CD4-positive, alpha-beta memory T cell (primary cell): ENCODE measurements at regions not wholly inside any gene's neighbourhood (a gene's known extent, or its start where the extent isn't known, plus 50 kb on each side); places are given as distances from the start of the nearest gene placed in this dataset.

Source experiments
- CTCF ChIA-PET: fragments of 350-600 bp; sonication (Branson Sonifier 250); formaldehyde crosslinking; loops from one replicate; lab custom pipeline; 2021; ENCODE audit warnings: inconsistent platforms; ENCODE audit not compliant: partially characterized antibody; lab: Charles Lee
- POLR2A ChIA-PET: fragments of 350-600 bp; sonication (Branson Sonifier 250); formaldehyde crosslinking; loops from one replicate; lab custom pipeline; 2021; ENCODE audit not compliant: partially characterized antibody; lab: Charles Lee
- DNase-seq, 5 donors: peaks; one replicate each; pipeline versions ENCODE4 v3.0.0 to v3.0.0-alpha.2; 2020 to 2022; ENCODE audit warnings: mixed read lengths in 1 of 5
- H3K27ac ChIP-seq: one replicate; pipeline ENCODE4 v1.7.0; 2013; ENCODE audit warnings: low read depth, low read length
- H3K27me3 ChIP-seq: 2 replicates; pipeline ENCODE4 v1.7.0; 2013; ENCODE audit warnings: mild to moderate bottlenecking, low read length, moderate library complexity; ENCODE audit not compliant: insufficient read depth
- H3K36me3 ChIP-seq: 2 replicates; pipeline ENCODE4 v1.7.0; 2013; ENCODE audit warnings: mild to moderate bottlenecking, low read length, moderate library complexity; ENCODE audit not compliant: insufficient read depth
- H3K4me1 ChIP-seq: 2 replicates; pipeline ENCODE4 v1.7.0; 2013; ENCODE audit warnings: mild to moderate bottlenecking, low read length, moderate library complexity; ENCODE audit not compliant: insufficient read depth
- H3K4me3 ChIP-seq, 2 donors: one replicate each; pipeline ENCODE4 v1.7.0; 2013; ENCODE audit warnings: low read length in 2 of 2, mild to moderate bottlenecking in 1 of 2
- H3K9me3 ChIP-seq, 2 donors: one replicate each; pipeline ENCODE4 v1.7.0; 2013; ENCODE audit warnings: low read length in 2 of 2, control low read depth in 1 of 2; ENCODE audit not compliant: control insufficient read depth in 1 of 2
- H3K27ac Mint-ChIP-seq, 7 donors: one replicate each; pipeline ENCODE4 v1.8.0; 2020 to 2021; ENCODE audit warnings: mixed read lengths in 7 of 7, mild to moderate bottlenecking in 6 of 7, inconsistent platforms in 3 of 7, moderate library complexity in 3 of 7
- H3K27me3 Mint-ChIP-seq, 2 donors: one replicate each; pipeline ENCODE4 v1.8.0; 2020 to 2021; ENCODE audit warnings: mixed read lengths in 2 of 2
- H3K36me3 Mint-ChIP-seq, 2 donors: one replicate each; pipeline ENCODE4 v1.8.0; 2020 to 2021; ENCODE audit warnings: mixed read lengths in 2 of 2, inconsistent platforms in 1 of 2, mild to moderate bottlenecking in 1 of 2
- H3K4me1 Mint-ChIP-seq, 4 donors: one replicate each; pipeline ENCODE4 v1.8.0; 2020 to 2021; ENCODE audit warnings: mixed read lengths in 4 of 4, mild to moderate bottlenecking in 1 of 4
- H3K4me3 Mint-ChIP-seq, 8 donors: one replicate each; pipeline ENCODE4 v1.8.0; 2020 to 2021; ENCODE audit warnings: mixed read lengths in 8 of 8, mild to moderate bottlenecking in 7 of 8, moderate library complexity in 6 of 8, inconsistent platforms in 3 of 8
- H3K9me3 Mint-ChIP-seq, 8 donors: one replicate each; pipeline ENCODE4 v1.8.0; 2020 to 2021; ENCODE audit warnings: mixed read lengths in 8 of 8, mild to moderate bottlenecking in 5 of 8, inconsistent platforms in 3 of 8, moderate library complexity in 1 of 8
- intact Hi-C: fragments of 100-400 bp; cut with micrococcal nuclease; formaldehyde crosslinking; loops from one replicate; pipeline ENCODE4 v1.15.1; 2023

- no peak overlapping the region for H3K4me3 Mint-ChIP-seq
- Histone ChIP-seq H3K4me3 (no peak overlapping the region), H3K9me3 (no peaks in the 10 kb centered on the region), H3K4me1 (no peaks in the 10 kb centered on the region), H3K36me3 (no peaks in the 10 kb centered on the region), H3K27me3 (no peaks in the 10 kb centered on the region), H3K27ac (no peak overlapping the region)
- no peaks in the 10 kb centered on the region for H3K36me3 Mint-ChIP-seq
- H3K27ac Mint-ChIP-seq: no peak overlapping the region
- DNase-seq: no peak
- CTCF ChIA-PET: no interaction called here
- no peaks in the 10 kb centered on the region for H3K4me1 Mint-ChIP-seq
- peaks cover 0 to 8% (median 2%) of the 10 kb centered on the region in 8 donors for H3K9me3 Mint-ChIP-seq
- no peaks in the 10 kb centered on the region for H3K27me3 Mint-ChIP-seq
- POLR2A ChIA-PET: no interaction called here
- intact Hi-C loops: no loop called here
These were observed 481.8 kb upstream of the ARRDC3 start for GRCh38 chr5:91864962-91865361.

DNA sequence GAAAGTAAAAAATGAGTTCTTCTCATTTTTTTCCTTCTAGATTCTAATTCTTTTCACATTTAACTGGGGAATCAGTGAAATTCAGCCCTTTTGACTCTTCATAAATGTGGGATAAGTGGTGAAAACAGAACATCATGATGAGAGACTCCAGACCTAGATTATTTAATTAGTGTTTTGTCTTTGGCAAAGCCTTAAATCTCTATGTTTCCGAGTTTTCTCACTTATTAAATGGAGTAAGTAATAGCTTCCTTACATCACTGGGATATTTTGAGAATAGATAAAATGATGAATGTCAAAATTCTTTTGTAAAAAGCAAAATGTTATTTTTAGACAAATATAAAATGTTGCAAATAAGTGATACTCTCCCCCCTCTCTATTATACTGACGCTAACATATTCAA, 468.6 kb upstream of the ARRDC3 start:
- Mint-ChIP-seq H3K4me1 (no peaks in the 10 kb centered on the region), H3K27me3 (no peaks in the 10 kb centered on the region), H3K4me3 (no peak overlapping the region), H3K27ac (no peak overlapping the region), H3K9me3 (peaks cover 0 to 7% (median 0%) of the 10 kb centered on the region in 8 donors), H3K36me3 (no peaks in the 10 kb centered on the region)
- CTCF ChIA-PET: no interaction called here
- Histone ChIP-seq H3K4me1 (no peaks in the 10 kb centered on the region), H3K36me3 (no peaks in the 10 kb centered on the region), H3K4me3 (no peak overlapping the region), H3K9me3 (peaks cover 0 to 3% of the 10 kb centered on the region in 2 donors), H3K27me3 (no peaks in the 10 kb centered on the region), H3K27ac (no peak overlapping the region)
- POLR2A ChIA-PET: no interaction called here
- intact Hi-C loops: no loop called here
- no peak for DNase-seq

- H3K27ac Mint-ChIP-seq: no peak overlapping the region
- intact Hi-C loops: no loop called here
- Histone ChIP-seq H3K4me3 (no peak overlapping the region), H3K27ac (no peak overlapping the region), H3K36me3 (no peaks in the 10 kb centered on the region), H3K9me3 (peaks cover 0 to 3% of the 10 kb centered on the region in 2 donors), H3K27me3 (no peaks in the 10 kb centered on the region), H3K4me1 (no peaks in the 10 kb centered on the region)
- ChIA-PET CTCF (no interaction called here), POLR2A (no interaction called here)
- no peaks in the 10 kb centered on the region for H3K36me3 Mint-ChIP-seq
- H3K9me3 Mint-ChIP-seq: peaks cover 0 to 7% (median 0%) of the 10 kb centered on the region in 8 donors
- H3K4me1 Mint-ChIP-seq: no peaks in the 10 kb centered on the region
- no peak for DNase-seq
- no peaks in the 10 kb centered on the region for H3K27me3 Mint-ChIP-seq
- no peak overlapping the region for H3K4me3 Mint-ChIP-seq
These were observed 466.9 kb upstream of the ARRDC3 start for GRCh38 chr5:91850031-91850430.

DNA sequence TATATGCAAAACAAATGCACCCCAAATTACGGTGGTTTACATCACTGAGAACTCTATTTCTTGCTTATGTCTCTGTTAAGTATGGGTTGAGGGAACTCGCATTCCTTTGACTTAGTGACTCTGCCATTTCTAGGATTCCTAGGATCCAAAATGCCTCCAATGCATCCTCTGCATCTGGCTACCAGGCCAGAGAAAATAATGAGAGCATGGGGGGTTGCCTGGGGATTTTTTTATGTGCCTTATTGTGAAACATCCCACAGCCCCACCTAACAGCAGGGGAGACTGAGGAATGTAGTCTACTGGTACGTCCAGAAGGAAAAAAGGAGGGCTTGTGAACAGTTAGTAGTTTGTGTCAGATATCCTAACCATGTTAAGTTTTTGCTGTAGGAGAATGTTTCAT, 466.0 kb upstream of the ARRDC3 start:
- Mint-ChIP-seq H3K36me3 (no peaks in the 10 kb centered on the region), H3K4me1 (no peaks in the 10 kb centered on the region), H3K27me3 (no peaks in the 10 kb centered on the region), H3K9me3 (peaks cover 0 to 7% (median 0%) of the 10 kb centered on the region in 8 donors), H3K4me3 (no peak overlapping the region), H3K27ac (no peak overlapping the region)
- DNase-seq: no peak
- peaks cover 0 to 3% of the 10 kb centered on the region in 2 donors for H3K9me3 ChIP-seq
- intact Hi-C loops: no loop called here
- H3K27me3 ChIP-seq: no peaks in the 10 kb centered on the region
- no peak overlapping the region for H3K27ac ChIP-seq
- ChIA-PET CTCF (no interaction called here), POLR2A (no interaction called here)
- no peaks in the 10 kb centered on the region for H3K36me3 ChIP-seq
- no peaks in the 10 kb centered on the region for H3K4me1 ChIP-seq
- H3K4me3 ChIP-seq: no peak overlapping the region

DNA sequence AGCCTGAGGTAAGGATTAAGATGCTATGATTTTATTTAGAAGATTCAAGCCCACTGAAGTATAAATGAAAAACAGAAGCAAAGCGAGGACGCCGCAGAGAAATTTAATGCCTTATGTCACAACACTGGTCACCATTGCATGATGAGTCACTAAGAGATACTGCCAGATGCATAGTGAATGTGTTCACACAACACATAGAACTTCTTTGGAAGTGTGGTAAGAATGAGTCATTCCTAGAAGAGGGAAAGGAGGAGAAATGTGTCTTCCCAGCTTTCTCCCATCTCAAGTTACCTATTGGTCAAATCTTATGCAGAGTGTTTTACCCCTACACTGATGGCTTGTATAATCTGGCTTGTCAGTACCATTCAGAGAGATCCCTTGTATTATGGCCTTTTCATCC, 465.3 kb upstream of the ARRDC3 start:
- Histone ChIP-seq H3K36me3 (no peaks in the 10 kb centered on the region), H3K27ac (no peak overlapping the region), H3K4me1 (no peaks in the 10 kb centered on the region), H3K9me3 (peaks cover 0 to 3% of the 10 kb centered on the region in 2 donors), H3K27me3 (no peaks in the 10 kb centered on the region), H3K4me3 (no peak overlapping the region)
- no peaks in the 10 kb centered on the region for H3K4me1 Mint-ChIP-seq
- ChIA-PET POLR2A (no interaction called here), CTCF (no interaction called here)
- no peaks in the 10 kb centered on the region for H3K27me3 Mint-ChIP-seq
- H3K9me3 Mint-ChIP-seq: peaks cover 0 to 7% (median 0%) of the 10 kb centered on the region in 8 donors
- no peak overlapping the region for H3K4me3 Mint-ChIP-seq
- H3K36me3 Mint-ChIP-seq: no peaks in the 10 kb centered on the region
- H3K27ac Mint-ChIP-seq: no peak overlapping the region
- DNase-seq: no peak
- intact Hi-C loops: no loop called here

DNA sequence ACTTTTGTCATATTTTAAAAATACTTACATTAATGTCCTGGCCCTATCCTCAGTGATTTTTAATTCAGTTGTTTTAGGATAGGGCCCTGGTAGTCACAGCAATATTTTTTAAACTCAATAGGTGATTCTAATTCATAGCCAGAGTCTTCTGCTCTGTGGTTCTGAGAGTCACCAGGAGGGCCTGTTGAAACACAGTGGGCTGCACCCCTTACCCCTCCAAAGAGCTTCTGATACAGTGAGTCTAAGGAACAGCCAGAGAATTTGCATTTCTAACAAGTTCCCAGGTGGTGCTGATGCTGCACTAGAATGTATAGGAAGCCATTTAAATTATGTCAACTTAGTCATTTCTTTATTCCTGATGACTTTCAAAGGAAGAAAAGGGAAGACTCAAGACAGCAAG, 458.3 kb upstream of the ARRDC3 start:
- intact Hi-C loops: no loop called here
- Mint-ChIP-seq H3K27ac (no peak overlapping the region), H3K27me3 (no peaks in the 10 kb centered on the region), H3K36me3 (no peaks in the 10 kb centered on the region), H3K4me1 (no peaks in the 10 kb centered on the region), H3K4me3 (no peak overlapping the region), H3K9me3 (peaks cover 0 to 3% (median 0%) of the 10 kb centered on the region in 8 donors)
- Histone ChIP-seq H3K36me3 (no peaks in the 10 kb centered on the region), H3K27me3 (no peaks in the 10 kb centered on the region), H3K9me3 (no peaks in the 10 kb centered on the region), H3K27ac (no peak overlapping the region), H3K4me1 (no peaks in the 10 kb centered on the region), H3K4me3 (no peak overlapping the region)
- no peak for DNase-seq
- POLR2A ChIA-PET: no interaction called here
- CTCF ChIA-PET: no interaction called here

GRCh38 chr5:91840412-91840811, 457.3 kb upstream of the ARRDC3 start:
- no peak overlapping the region for H3K4me3 ChIP-seq
- ChIA-PET POLR2A (no interaction called here), CTCF (no interaction called here)
- no peaks in the 10 kb centered on the region for H3K27me3 ChIP-seq
- Mint-ChIP-seq H3K27me3 (no peaks in the 10 kb centered on the region), H3K4me3 (no peak overlapping the region), H3K27ac (no peak overlapping the region), H3K9me3 (peaks cover 0 to 3% (median 0%) of the 10 kb centered on the region in 8 donors), H3K4me1 (no peaks in the 10 kb centered on the region), H3K36me3 (no peaks in the 10 kb centered on the region)
- no peaks in the 10 kb centered on the region for H3K4me1 ChIP-seq
- H3K27ac ChIP-seq: no peak overlapping the region
- no peaks in the 10 kb centered on the region for H3K36me3 ChIP-seq
- DNase-seq: no peak
- intact Hi-C loops: no loop called here
- H3K9me3 ChIP-seq: no peaks in the 10 kb centered on the region

DNA sequence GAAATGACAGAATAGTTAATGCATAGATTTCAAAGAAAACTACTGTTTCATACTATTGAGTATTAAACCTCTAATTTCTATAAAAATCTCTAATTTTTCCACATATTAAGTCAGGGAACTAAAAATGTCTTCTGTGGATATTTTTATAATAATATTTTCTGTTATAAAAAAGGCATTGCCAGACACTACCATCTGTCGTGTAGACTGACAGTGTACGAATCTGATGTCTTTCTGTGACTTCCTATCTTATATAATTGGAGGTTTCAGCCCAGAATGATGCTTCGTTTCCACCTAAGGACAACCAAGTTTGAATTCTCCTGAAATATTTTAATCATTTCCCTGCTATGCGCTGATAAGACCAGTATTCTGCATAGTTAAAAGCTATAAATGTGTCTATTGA, 456.6 kb upstream of the ARRDC3 start:
- no peak for DNase-seq
- H3K9me3 Mint-ChIP-seq: peaks cover 0 to 3% (median 0%) of the 10 kb centered on the region in 8 donors
- H3K4me1 ChIP-seq: no peaks in the 10 kb centered on the region
- ChIA-PET POLR2A (no interaction called here), CTCF (no interaction called here)
- H3K27ac Mint-ChIP-seq: no peak overlapping the region
- no peaks in the 10 kb centered on the region for H3K27me3 Mint-ChIP-seq
- no peaks in the 10 kb centered on the region for H3K36me3 ChIP-seq
- intact Hi-C loops: no loop called here
- no peaks in the 10 kb centered on the region for H3K4me1 Mint-ChIP-seq
- no peaks in the 10 kb centered on the region for H3K27me3 ChIP-seq
- no peak overlapping the region for H3K4me3 ChIP-seq
- no peaks in the 10 kb centered on the region for H3K36me3 Mint-ChIP-seq
- H3K27ac ChIP-seq: no peak overlapping the region
- no peaks in the 10 kb centered on the region for H3K9me3 ChIP-seq
- no peak overlapping the region for H3K4me3 Mint-ChIP-seq
